HCT116 (cell line): ENCODE measurements at regions not wholly inside any gene's neighbourhood (a gene's known extent, or its start where the extent isn't known, plus 50 kb on each side); places are given as distances from the start of the nearest gene placed in this dataset.

Experiments
- ATAC-seq: fragments of 200-7000 bp; cut with Tn5 transposase; 2 replicates; pipeline ENCODE4 v1.9.1; 2020; ENCODE audit warnings: mild to moderate bottlenecking, moderate library complexity
- BruUV-seq: library from RNA; stranded (reverse); fragments of 400-500 nt; replicated peaks from 2 replicates; lab custom pipeline; 2021; lab: Mats Ljungman, UMichigan
- CTCF ChIA-PET: fragments of 300-600 bp; sonication (Branson Sonifier 250); formaldehyde crosslinking; loops from one replicate; lab custom pipeline; 2021; ENCODE audit warnings: antibody characterized with exemption; lab: Charles Lee
- POLR2A ChIA-PET: fragments of 300-600, 350-600 bp; sonication (Branson Sonifier 250); formaldehyde crosslinking; loops from one replicate; lab custom pipeline; 2021; ENCODE audit warnings: antibody characterized with exemption; lab: Charles Lee
- RAD21 ChIA-PET, 2 experiments: fragments of 300-600 bp; sonication (Branson Sonifier 250); formaldehyde crosslinking; loops; one replicate each; lab custom pipeline; 2023; ENCODE audit warnings: low total read pairs in 2 of 2; ENCODE audit not compliant: uncharacterized antibody in 2 of 2, unreplicated experiment in 2 of 2, low non-redundant PET in 1 of 2; lab: Charles Lee
- DNase-seq: peaks from one replicate; pipeline ENCODE4 v3.0.0-alpha.2; 2010; ENCODE audit warnings: low read depth, low spot score
- H2AFZ ChIP-seq: fragments of 200-600 bp; shearing (Covaris generic), sonication (generic); 2 replicates; pipeline ENCODE4 v1.6.1; 2017; ENCODE audit warnings: low read depth, mixed run types, mixed read lengths, antibody characterized with exemption, low read length; ENCODE audit not compliant: poor library complexity, severe bottlenecking
- H3K27ac ChIP-seq: 2 replicates; pipeline ENCODE4 v1.5.1; 2012; ENCODE audit warnings: low read depth, low read length
- H3K27me3 ChIP-seq: fragments of 200-600 bp; sonication (generic); 2 replicates; pipeline ENCODE4 v1.6.1; 2016; ENCODE audit warnings: mixed run types, low read length, mixed read lengths; ENCODE audit not compliant: insufficient read depth
- H3K36me3 ChIP-seq, 2 experiments: fragments of 200-500 bp in 1 of 2; fragments of 200-600 bp in 1 of 2; sonication (Bioruptor generic) in 1 of 2; sonication (generic) in 1 of 2; 2 replicates each; pipeline versions ENCODE4 v1.5.1 to v1.6.1; 2014 to 2016; ENCODE audit warnings: low read length in 2 of 2, inconsistent platforms in 1 of 2, mixed read lengths in 1 of 2, mixed run types in 1 of 2; ENCODE audit not compliant: insufficient read depth in 2 of 2, control insufficient read depth in 1 of 2
- H3K4me1 ChIP-seq, 2 experiments: fragments of 200-600 bp in 1 of 2; sonication (generic) in 1 of 2; 2 replicates each; pipeline versions ENCODE4 v1.5.1 to v1.6.1; 2012 to 2017; ENCODE audit warnings: low read length in 2 of 2, inconsistent platforms in 1 of 2, mild to moderate bottlenecking in 1 of 2, mixed read lengths in 1 of 2, mixed run types in 1 of 2, moderate library complexity in 1 of 2; ENCODE audit not compliant: insufficient read depth in 2 of 2, control insufficient read depth in 1 of 2
- H3K4me2 ChIP-seq: fragments of 200-600 bp; sonication (generic); 2 replicates; pipeline ENCODE4 v1.6.1; 2017; ENCODE audit warnings: mixed run types, low read length, mixed read lengths
- H3K4me3 ChIP-seq, 2 experiments: fragments of 200-600 bp in 1 of 2; sonication (generic) in 1 of 2; replicated peaks in 1 of 2; 2 replicates each; pipeline ENCODE4 v1.5.1; 2011 to 2016; ENCODE audit warnings: low read length in 2 of 2, control low read depth in 1 of 2, low read depth in 1 of 2, mild to moderate bottlenecking in 1 of 2, mixed read lengths in 1 of 2, mixed run types in 1 of 2
- H3K79me2 ChIP-seq: fragments of 200-600 bp; sonication (generic); 2 replicates; pipeline ENCODE4 v1.6.1; 2017; ENCODE audit warnings: mild to moderate bottlenecking, mixed run types, low read length, moderate library complexity, mixed read lengths; ENCODE audit not compliant: insufficient read depth
- H3K9ac ChIP-seq: fragments of 200-600 bp; sonication (generic); 2 replicates; pipeline ENCODE4 v1.6.1; 2016; ENCODE audit warnings: low read length, mixed read lengths
- H3K9me2 ChIP-seq: fragments of 200-600 bp; sonication (generic), shearing (Covaris generic); 2 replicates; pipeline ENCODE4 v1.6.1; 2017; ENCODE audit warnings: mixed run types, mild to moderate bottlenecking, moderate library complexity; ENCODE audit not compliant: insufficient read depth
- H3K9me3 ChIP-seq, 2 experiments: fragments of 200-500 bp in 1 of 2; fragments of 200-600 bp in 1 of 2; sonication (Bioruptor generic) in 1 of 2; sonication (generic) in 1 of 2; 2 replicates each; pipeline ENCODE4 v1.6.1; 2014 to 2017; ENCODE audit warnings: low read length in 2 of 2, mixed read lengths in 2 of 2, inconsistent platforms in 1 of 2, low read depth in 1 of 2, mild to moderate bottlenecking in 1 of 2, mixed run types in 1 of 2, moderate library complexity in 1 of 2; ENCODE audit not compliant: control insufficient read depth in 1 of 2, insufficient read depth in 1 of 2
- H4K20me1 ChIP-seq: fragments of 200-600 bp; sonication (generic), shearing (Covaris generic); 2 replicates; pipeline ENCODE4 v1.6.1; 2017; ENCODE audit warnings: mixed run types, mild to moderate bottlenecking, moderate library complexity; ENCODE audit not compliant: insufficient read depth
- CBX3 ChIP-seq: IDR thresholded peaks from 2 replicates; pipeline ENCODE4 v1.6.1; 2012; ENCODE audit warnings: low read depth
- CEBPB ChIP-seq: IDR thresholded peaks from 2 replicates; pipeline ENCODE4 v1.6.1; 2012; ENCODE audit warnings: low read depth
- EGR1 ChIP-seq: IDR thresholded peaks from 2 replicates; pipeline ENCODE4 v1.6.1; 2012; ENCODE audit warnings: low read depth
- ELF1 ChIP-seq: IDR thresholded peaks from 2 replicates; pipeline ENCODE4 v1.6.1; 2012; ENCODE audit warnings: low read depth, borderline replicate concordance
- FOSL1 ChIP-seq: IDR thresholded peaks from 2 replicates; pipeline ENCODE4 v1.6.1; 2012; ENCODE audit warnings: low read depth
- POLR2A ChIP-seq: IDR thresholded peaks from 2 replicates; pipeline ENCODE4 v1.7.0; 2011; ENCODE audit warnings: borderline replicate concordance; ENCODE audit not compliant: insufficient read depth, insufficient read length; ENCODE audit errors: extremely low read depth
- POLR2AphosphoS5 ChIP-seq: IDR thresholded peaks from 2 replicates; pipeline ENCODE4 v1.6.1; 2011; ENCODE audit warnings: mild to moderate bottlenecking, low read depth, low read length, moderate library complexity
- SP1 ChIP-seq: IDR thresholded peaks from 2 replicates; pipeline ENCODE4 v1.6.1; 2012; ENCODE audit warnings: low read depth
- SRF ChIP-seq: IDR thresholded peaks from 2 replicates; pipeline ENCODE4 v1.6.1; 2012; ENCODE audit warnings: low read depth
- TCF7L2 ChIP-seq: IDR thresholded peaks from 2 replicates; pipeline ENCODE4 v1.7.0; 2011; ENCODE audit warnings: borderline replicate concordance, inconsistent platforms; ENCODE audit not compliant: insufficient read depth, insufficient read length; ENCODE audit errors: extremely low read depth
- YY1 ChIP-seq: IDR thresholded peaks from 2 replicates; pipeline ENCODE4 v1.6.1; 2011; ENCODE audit warnings: low read length, low read depth, moderate library complexity, mild to moderate bottlenecking; ENCODE audit not compliant: insufficient replicate concordance; ENCODE audit errors: extremely low read depth
- ZFX ChIP-seq: fragments of 450-650 bp; IDR thresholded peaks from 2 replicates; pipeline ENCODE4 v1.6.1; 2017
- ZNF274 ChIP-seq: fragments of 200-500 bp; sonication (Bioruptor generic); IDR thresholded peaks from 2 replicates; pipeline ENCODE4 v1.6.1; 2014; ENCODE audit warnings: mild to moderate bottlenecking, low read depth, low read length, inconsistent platforms
- intact Hi-C: fragments of 100-400 bp; cut with micrococcal nuclease; formaldehyde crosslinking; loops from 2 replicates; pipeline ENCODE4 v1.10.0; 2022
- TF ChIP-seq, protein P1 (sequence below): IDR thresholded peaks from 2 replicates; pipeline ENCODE4 v1.6.1; 2011; ENCODE audit warnings: mild to moderate bottlenecking, low read length, moderate library complexity; ENCODE audit not compliant: insufficient replicate concordance; ENCODE audit errors: extremely low read depth
- TF ChIP-seq, protein P2 (sequence below), 3 experiments: fragments of 200-600 bp in 1 of 3; sonication (generic) in 1 of 3; IDR thresholded peaks in 2 of 3; conservative IDR thresholded peaks in 1 of 3; 2 replicates each; pipeline ENCODE4 v1.5.1; 2012 to 2017; ENCODE audit warnings: low read depth in 2 of 3, low read length in 2 of 3, antibody characterized with exemption in 1 of 3, borderline replicate concordance in 1 of 3, control low read depth in 1 of 3, mild to moderate bottlenecking in 1 of 3, mixed read lengths in 1 of 3, mixed run types in 1 of 3, moderate library complexity in 1 of 3; ENCODE audit not compliant: insufficient read depth in 1 of 3
- TF ChIP-seq, protein P3 (sequence below): IDR thresholded peaks from 2 replicates; pipeline ENCODE4 v1.6.1; 2012; ENCODE audit warnings: low read depth
- TF ChIP-seq, protein P4 (sequence below): IDR thresholded peaks from 2 replicates; pipeline ENCODE4 v1.6.1; 2012

DNA sequence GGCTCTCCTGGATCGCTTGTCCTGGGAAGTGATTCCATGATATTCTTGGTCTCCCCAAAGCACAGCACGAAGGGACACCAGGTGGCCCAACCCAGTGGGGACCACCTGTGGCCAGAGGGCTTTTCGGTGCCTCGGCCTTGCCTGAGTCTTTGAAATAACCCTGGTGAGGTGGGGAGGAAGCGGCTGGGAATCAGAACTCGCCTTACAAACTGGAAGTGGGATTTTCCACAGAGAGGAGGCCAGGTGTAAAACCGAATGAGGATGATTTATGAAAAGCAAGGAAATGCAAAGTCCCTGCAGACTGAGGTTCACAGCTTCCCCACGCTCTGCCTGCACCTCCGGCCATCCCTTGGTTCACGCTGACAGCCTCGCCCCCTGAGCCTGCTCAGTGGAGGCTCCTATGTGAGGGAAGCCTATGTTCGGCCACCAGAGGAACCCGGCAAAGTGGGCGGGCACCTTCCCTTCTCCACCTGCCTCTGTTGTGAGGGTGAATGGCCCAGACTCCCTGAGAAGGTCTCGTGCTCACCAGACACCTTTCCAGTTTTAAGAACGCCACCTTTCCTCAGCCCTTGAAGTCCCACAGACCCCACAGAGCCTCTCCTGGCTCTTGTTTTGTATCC is 133.8 kb upstream of the CST7 start:
- H4K20me1 ChIP-seq, result no peaks in the 10 kb centered on the region
- no peaks in the 10 kb centered on the region for H3K4me1 ChIP-seq
- ChIA-PET RAD21 (no interaction called here), CTCF (no interaction called here)
- H2AFZ ChIP-seq, result no peak overlapping the region
- H3K9me2 ChIP-seq, result no peaks in the 10 kb centered on the region
- H3K4me3 ChIP-seq, result no peak overlapping the region
- H3K79me2 ChIP-seq, result no peaks in the 10 kb centered on the region
- H3K4me2 ChIP-seq, result no peak overlapping the region
- TF ChIP-seq SP1 (no peak), POLR2AphosphoS5 (no peak), CEBPB (no peak), FOSL1 (no peak), YY1 (no peak), ELF1 (no peak), ZNF274 (no peak), POLR2A (no peak), ZFX (no peak), TCF7L2 (no peak), SRF (no peak), CBX3 (no peak), EGR1 (no peak)
- TF ChIP-seq, protein P1, sequence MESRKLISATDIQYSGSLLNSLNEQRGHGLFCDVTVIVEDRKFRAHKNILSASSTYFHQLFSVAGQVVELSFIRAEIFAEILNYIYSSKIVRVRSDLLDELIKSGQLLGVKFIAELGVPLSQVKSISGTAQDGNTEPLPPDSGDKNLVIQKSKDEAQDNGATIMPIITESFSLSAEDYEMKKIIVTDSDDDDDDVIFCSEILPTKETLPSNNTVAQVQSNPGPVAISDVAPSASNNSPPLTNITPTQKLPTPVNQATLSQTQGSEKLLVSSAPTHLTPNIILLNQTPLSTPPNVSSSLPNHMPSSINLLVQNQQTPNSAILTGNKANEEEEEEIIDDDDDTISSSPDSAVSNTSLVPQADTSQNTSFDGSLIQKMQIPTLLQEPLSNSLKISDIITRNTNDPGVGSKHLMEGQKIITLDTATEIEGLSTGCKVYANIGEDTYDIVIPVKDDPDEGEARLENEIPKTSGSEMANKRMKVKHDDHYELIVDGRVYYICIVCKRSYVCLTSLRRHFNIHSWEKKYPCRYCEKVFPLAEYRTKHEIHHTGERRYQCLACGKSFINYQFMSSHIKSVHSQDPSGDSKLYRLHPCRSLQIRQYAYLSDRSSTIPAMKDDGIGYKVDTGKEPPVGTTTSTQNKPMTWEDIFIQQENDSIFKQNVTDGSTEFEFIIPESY, result no peak
- TF ChIP-seq, protein P2, sequence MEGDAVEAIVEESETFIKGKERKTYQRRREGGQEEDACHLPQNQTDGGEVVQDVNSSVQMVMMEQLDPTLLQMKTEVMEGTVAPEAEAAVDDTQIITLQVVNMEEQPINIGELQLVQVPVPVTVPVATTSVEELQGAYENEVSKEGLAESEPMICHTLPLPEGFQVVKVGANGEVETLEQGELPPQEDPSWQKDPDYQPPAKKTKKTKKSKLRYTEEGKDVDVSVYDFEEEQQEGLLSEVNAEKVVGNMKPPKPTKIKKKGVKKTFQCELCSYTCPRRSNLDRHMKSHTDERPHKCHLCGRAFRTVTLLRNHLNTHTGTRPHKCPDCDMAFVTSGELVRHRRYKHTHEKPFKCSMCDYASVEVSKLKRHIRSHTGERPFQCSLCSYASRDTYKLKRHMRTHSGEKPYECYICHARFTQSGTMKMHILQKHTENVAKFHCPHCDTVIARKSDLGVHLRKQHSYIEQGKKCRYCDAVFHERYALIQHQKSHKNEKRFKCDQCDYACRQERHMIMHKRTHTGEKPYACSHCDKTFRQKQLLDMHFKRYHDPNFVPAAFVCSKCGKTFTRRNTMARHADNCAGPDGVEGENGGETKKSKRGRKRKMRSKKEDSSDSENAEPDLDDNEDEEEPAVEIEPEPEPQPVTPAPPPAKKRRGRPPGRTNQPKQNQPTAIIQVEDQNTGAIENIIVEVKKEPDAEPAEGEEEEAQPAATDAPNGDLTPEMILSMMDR (IDR thresholded peaks at IDR 0.05 in 2 of 3, conservative IDR thresholded peaks at IDR 0.05 in 1 of 3; ENCODE audit: borderline replicate concordance in 1 of 3, insufficient read depth in 1 of 3, low read depth in 2 of 3, low read length in 2 of 3), result no peak
- TF ChIP-seq, protein P3, sequence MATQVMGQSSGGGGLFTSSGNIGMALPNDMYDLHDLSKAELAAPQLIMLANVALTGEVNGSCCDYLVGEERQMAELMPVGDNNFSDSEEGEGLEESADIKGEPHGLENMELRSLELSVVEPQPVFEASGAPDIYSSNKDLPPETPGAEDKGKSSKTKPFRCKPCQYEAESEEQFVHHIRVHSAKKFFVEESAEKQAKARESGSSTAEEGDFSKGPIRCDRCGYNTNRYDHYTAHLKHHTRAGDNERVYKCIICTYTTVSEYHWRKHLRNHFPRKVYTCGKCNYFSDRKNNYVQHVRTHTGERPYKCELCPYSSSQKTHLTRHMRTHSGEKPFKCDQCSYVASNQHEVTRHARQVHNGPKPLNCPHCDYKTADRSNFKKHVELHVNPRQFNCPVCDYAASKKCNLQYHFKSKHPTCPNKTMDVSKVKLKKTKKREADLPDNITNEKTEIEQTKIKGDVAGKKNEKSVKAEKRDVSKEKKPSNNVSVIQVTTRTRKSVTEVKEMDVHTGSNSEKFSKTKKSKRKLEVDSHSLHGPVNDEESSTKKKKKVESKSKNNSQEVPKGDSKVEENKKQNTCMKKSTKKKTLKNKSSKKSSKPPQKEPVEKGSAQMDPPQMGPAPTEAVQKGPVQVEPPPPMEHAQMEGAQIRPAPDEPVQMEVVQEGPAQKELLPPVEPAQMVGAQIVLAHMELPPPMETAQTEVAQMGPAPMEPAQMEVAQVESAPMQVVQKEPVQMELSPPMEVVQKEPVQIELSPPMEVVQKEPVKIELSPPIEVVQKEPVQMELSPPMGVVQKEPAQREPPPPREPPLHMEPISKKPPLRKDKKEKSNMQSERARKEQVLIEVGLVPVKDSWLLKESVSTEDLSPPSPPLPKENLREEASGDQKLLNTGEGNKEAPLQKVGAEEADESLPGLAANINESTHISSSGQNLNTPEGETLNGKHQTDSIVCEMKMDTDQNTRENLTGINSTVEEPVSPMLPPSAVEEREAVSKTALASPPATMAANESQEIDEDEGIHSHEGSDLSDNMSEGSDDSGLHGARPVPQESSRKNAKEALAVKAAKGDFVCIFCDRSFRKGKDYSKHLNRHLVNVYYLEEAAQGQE, result no peak
- TF ChIP-seq, protein P4, sequence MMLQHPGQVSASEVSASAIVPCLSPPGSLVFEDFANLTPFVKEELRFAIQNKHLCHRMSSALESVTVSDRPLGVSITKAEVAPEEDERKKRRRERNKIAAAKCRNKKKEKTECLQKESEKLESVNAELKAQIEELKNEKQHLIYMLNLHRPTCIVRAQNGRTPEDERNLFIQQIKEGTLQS, result no peak
- TF ChIP-seq, all 23 proteins: peak for 0
- Histone ChIP-seq H3K9me3 (0 out of 4 replicates have a peak, but pooled peaks cover 0 to 4% of the 10 kb centered on the region in 2 experiments), H3K27me3 (peaks cover 46% of the 10 kb centered on the region), H3K36me3 (no peaks in the 10 kb centered on the region), H3K9ac (no peak overlapping the region), H3K27ac (no peak overlapping the region)
- DNase-seq, result no peak
- POLR2A ChIA-PET, result no interaction called here
- ATAC-seq, result no peak
- no TSS peak for BruUV-seq
- intact Hi-C loops, result no loop called here
